ENCODE measurements at regions not wholly inside any gene's neighbourhood (a gene's known extent, or its start where the extent isn't known, plus 50 kb on each side); places are given as distances from the start of the nearest gene placed in this dataset.

GRCh38 chr3:10563396-10563795 lies 58.0 kb upstream of the ATP2B2 start:
- ChIA-PET CTCF (no interaction called here), POLR2A (no interaction called here)
- Mint-ChIP-seq H3K4me1 (no peaks in the 10 kb centered on the region), H3K27ac (no peak overlapping the region), H3K27me3 (ENCODE audit: low read depth) (peaks cover 12% of the 10 kb centered on the region), H3K9me3 (peaks cover 8% of the 10 kb centered on the region; the same call in 1 of the 2 replicates), H3K4me3 (no peak overlapping the region), H3K36me3 (no peaks in the 10 kb centered on the region)
- ATAC-seq (no peak), DNase-seq (ENCODE audit: low spot score) (no peak)
- TF ChIP-seq AFF4 (CRISPR knock-in tag; IDR thresholded peaks at IDR 0.05; ENCODE audit: borderline replicate concordance) (no peak), ZNF416 (CRISPR knock-in tag; IDR thresholded peaks at IDR 0.05) (no peak), ZNF263 (CRISPR knock-in tag; IDR thresholded peaks at IDR 0.05; ENCODE audit: low read depth) (no peak), JAZF1 (CRISPR knock-in tag; IDR thresholded peaks at IDR 0.05) (no peak), TEAD4 (CRISPR knock-in tag; IDR thresholded peaks at IDR 0.05) (no peak), ATF2 (CRISPR knock-in tag; IDR thresholded peaks at IDR 0.05; ENCODE audit: borderline replicate concordance, low read depth) (no peak), ELF4 (CRISPR knock-in tag; IDR thresholded peaks at IDR 0.05; ENCODE audit: low read depth) (no peak), ZNF425 (CRISPR knock-in tag; conservative IDR thresholded peaks at IDR 0.05) (no peak), GRHL2 (CRISPR knock-in tag; IDR thresholded peaks at IDR 0.05; ENCODE audit: insufficient replicate concordance, severe bottlenecking) (no peak), ZNF671 (CRISPR knock-in tag; IDR thresholded peaks at IDR 0.05) (no peak)
- TF ChIP-seq, protein P1, sequence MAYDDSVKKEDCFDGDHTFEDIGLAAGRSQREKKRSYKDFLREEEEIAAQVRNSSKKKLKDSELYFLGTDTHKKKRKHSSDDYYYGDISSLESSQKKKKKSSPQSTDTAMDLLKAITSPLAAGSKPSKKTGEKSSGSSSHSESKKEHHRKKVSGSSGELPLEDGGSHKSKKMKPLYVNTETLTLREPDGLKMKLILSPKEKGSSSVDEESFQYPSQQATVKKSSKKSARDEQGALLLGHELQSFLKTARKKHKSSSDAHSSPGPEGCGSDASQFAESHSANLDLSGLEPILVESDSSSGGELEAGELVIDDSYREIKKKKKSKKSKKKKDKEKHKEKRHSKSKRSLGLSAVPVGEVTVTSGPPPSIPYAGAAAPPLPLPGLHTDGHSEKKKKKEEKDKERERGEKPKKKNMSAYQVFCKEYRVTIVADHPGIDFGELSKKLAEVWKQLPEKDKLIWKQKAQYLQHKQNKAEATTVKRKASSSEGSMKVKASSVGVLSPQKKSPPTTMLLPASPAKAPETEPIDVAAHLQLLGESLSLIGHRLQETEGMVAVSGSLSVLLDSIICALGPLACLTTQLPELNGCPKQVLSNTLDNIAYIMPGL (CRISPR knock-in tag; IDR thresholded peaks at IDR 0.05), result no peak
- TF ChIP-seq, protein P2, sequence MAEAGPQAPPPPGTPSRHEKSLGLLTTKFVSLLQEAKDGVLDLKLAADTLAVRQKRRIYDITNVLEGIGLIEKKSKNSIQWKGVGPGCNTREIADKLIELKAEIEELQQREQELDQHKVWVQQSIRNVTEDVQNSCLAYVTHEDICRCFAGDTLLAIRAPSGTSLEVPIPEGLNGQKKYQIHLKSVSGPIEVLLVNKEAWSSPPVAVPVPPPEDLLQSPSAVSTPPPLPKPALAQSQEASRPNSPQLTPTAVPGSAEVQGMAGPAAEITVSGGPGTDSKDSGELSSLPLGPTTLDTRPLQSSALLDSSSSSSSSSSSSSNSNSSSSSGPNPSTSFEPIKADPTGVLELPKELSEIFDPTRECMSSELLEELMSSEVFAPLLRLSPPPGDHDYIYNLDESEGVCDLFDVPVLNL (CRISPR knock-in tag; IDR thresholded peaks at IDR 0.05; ENCODE audit: borderline replicate concordance, low read depth), result no peak

- ChIA-PET POLR2A (no interaction called here), CTCF (no interaction called here)
- no peaks in the 10 kb centered on the region for H3K36me3 Mint-ChIP-seq
- H3K27me3 Mint-ChIP-seq (ENCODE audit: low read depth), result peaks cover 12% of the 10 kb centered on the region
- no peak overlapping the region for H3K27ac Mint-ChIP-seq
- no peak for ATAC-seq
- no peaks in the 10 kb centered on the region for H3K4me1 Mint-ChIP-seq
- peaks cover 8% of the 10 kb centered on the region; the same call in 1 of the 2 replicates for H3K9me3 Mint-ChIP-seq
- no peak overlapping the region for H3K4me3 Mint-ChIP-seq
- no peak for DNase-seq (ENCODE audit: low spot score)
- TF ChIP-seq ZNF423 (CRISPR knock-in tag; IDR thresholded peaks at IDR 0.05) (no peak), ZBTB43 (CRISPR knock-in tag; IDR thresholded peaks at IDR 0.05) (no peak), ELF4 (CRISPR knock-in tag; IDR thresholded peaks at IDR 0.05; ENCODE audit: low read depth) (no peak), ZNF121 (CRISPR knock-in tag; IDR thresholded peaks at IDR 0.05) (no peak), HMGA2 (CRISPR knock-in tag; IDR thresholded peaks at IDR 0.05) (no peak), ATF1 (CRISPR knock-in tag; IDR thresholded peaks at IDR 0.05) (no peak)
- TF ChIP-seq, protein P3, sequence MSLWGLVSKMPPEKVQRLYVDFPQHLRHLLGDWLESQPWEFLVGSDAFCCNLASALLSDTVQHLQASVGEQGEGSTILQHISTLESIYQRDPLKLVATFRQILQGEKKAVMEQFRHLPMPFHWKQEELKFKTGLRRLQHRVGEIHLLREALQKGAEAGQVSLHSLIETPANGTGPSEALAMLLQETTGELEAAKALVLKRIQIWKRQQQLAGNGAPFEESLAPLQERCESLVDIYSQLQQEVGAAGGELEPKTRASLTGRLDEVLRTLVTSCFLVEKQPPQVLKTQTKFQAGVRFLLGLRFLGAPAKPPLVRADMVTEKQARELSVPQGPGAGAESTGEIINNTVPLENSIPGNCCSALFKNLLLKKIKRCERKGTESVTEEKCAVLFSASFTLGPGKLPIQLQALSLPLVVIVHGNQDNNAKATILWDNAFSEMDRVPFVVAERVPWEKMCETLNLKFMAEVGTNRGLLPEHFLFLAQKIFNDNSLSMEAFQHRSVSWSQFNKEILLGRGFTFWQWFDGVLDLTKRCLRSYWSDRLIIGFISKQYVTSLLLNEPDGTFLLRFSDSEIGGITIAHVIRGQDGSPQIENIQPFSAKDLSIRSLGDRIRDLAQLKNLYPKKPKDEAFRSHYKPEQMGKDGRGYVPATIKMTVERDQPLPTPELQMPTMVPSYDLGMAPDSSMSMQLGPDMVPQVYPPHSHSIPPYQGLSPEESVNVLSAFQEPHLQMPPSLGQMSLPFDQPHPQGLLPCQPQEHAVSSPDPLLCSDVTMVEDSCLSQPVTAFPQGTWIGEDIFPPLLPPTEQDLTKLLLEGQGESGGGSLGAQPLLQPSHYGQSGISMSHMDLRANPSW (CRISPR knock-in tag; conservative IDR thresholded peaks at IDR 0.05; ENCODE audit: low read depth), result no peak
Observed at GRCh38 chr3:10565814-10566213, 60.4 kb upstream of the ATP2B2 start.
